Type B pancreatic cell (in vitro differentiated cells): ENCODE measurements at regions not wholly inside any gene's neighbourhood (a gene's known extent, or its start where the extent isn't known, plus 50 kb on each side); places are given as distances from the start of the nearest gene placed in this dataset.

Experiments used
- DNase-seq: peaks from one replicate; pipeline ENCODE4 v3.0.0; 2021; ENCODE audit warnings: mixed read lengths; ENCODE audit not compliant: unreplicated experiment; ENCODE audit errors: extremely low spot score
- H3K27ac Mint-ChIP-seq: 2 replicates; pipeline ENCODE4 v1.8.0; 2021; ENCODE audit warnings: mild to moderate bottlenecking, mixed read lengths
- H3K27me3 Mint-ChIP-seq: 2 replicates; pipeline ENCODE4 v1.8.0; 2021; ENCODE audit warnings: mixed read lengths
- H3K36me3 Mint-ChIP-seq: 2 replicates; pipeline ENCODE4 v1.8.0; 2021; ENCODE audit warnings: mixed read lengths
- H3K4me1 Mint-ChIP-seq: one replicate; pipeline ENCODE4 v1.8.0; 2021; ENCODE audit warnings: mixed read lengths; ENCODE audit not compliant: unreplicated experiment
- H3K4me3 Mint-ChIP-seq: 2 replicates; pipeline ENCODE4 v1.8.0; 2021; ENCODE audit warnings: mild to moderate bottlenecking, mixed read lengths
- H3K9me3 Mint-ChIP-seq: 2 replicates; pipeline ENCODE4 v1.8.0; 2021; ENCODE audit warnings: mixed read lengths
- TF ChIP-seq, protein P1 (sequence below): fragments of 200-600 bp; sonication (generic); conservative IDR thresholded peaks from 2 replicates; pipeline ENCODE4 v1.5.0; 2021; ENCODE audit warnings: antibody characterized with exemption, mild to moderate bottlenecking

DNA sequence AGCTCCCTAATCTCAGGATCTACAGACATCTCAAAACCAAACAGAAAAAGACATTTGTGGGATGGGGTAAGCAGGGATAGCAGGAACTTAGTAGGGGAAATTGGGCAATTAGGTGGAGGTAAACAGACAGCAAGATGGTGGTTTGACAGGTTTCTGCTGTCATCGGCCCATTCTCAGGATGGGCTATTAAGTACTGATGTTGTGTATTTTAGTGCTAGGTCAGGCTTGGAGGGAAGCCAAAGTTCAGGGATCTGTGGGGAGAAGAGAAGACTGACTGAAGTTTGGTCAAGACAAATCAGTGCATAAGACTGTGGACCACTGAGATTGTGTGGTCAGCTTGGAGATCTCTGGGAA lies 96.8 kb upstream of the THUMPD2 start:
- Mint-ChIP-seq H3K27me3 (no peaks in the 10 kb centered on the region), H3K27ac (no peak overlapping the region), H3K4me3 (no peak overlapping the region), H3K4me1 (peaks cover 4% of the 10 kb centered on the region), H3K9me3 (peaks cover 5% of the 10 kb centered on the region), H3K36me3 (no peaks in the 10 kb centered on the region)
- no peak for DNase-seq
- TF ChIP-seq, protein P1, sequence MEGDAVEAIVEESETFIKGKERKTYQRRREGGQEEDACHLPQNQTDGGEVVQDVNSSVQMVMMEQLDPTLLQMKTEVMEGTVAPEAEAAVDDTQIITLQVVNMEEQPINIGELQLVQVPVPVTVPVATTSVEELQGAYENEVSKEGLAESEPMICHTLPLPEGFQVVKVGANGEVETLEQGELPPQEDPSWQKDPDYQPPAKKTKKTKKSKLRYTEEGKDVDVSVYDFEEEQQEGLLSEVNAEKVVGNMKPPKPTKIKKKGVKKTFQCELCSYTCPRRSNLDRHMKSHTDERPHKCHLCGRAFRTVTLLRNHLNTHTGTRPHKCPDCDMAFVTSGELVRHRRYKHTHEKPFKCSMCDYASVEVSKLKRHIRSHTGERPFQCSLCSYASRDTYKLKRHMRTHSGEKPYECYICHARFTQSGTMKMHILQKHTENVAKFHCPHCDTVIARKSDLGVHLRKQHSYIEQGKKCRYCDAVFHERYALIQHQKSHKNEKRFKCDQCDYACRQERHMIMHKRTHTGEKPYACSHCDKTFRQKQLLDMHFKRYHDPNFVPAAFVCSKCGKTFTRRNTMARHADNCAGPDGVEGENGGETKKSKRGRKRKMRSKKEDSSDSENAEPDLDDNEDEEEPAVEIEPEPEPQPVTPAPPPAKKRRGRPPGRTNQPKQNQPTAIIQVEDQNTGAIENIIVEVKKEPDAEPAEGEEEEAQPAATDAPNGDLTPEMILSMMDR, result no peak

DNA sequence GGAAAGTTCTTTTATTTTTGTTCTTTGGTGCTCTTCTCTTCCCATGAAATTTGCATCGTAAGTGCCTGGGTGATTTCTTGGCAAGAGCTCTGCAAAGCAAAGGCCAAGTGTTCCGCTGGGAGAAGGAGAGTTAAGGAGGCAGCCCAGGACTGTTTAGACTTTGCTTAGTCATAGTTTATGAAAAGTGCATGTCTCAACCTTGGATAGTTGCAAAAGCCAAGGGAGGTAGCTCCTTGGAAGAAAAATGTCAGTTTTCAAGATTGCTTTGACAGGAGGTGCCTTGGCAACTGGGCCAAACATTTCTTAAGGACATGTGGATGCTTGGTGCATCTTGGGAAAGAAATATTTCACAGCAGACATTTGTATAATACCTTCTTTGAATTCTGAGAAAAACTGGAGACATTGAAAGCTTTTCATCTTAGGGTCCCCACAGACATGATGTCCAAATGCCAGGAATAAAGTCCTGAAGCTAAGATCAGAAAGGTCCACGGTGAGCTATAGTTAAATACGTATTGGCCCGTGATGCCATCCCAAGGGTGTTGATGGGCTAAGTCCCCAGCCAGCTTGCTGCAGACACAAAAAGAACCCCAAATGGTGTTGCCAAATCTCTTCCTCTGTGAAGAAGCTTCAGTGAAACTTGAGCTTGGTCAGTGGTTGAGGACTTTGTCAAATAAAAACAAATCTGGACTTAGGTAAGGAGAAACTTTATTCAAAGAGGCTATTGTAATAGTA lies 96.3 kb upstream of the THUMPD2 start:
- DNase-seq, result no peak
- H3K36me3 Mint-ChIP-seq, result no peaks in the 10 kb centered on the region
- peaks cover 4% of the 10 kb centered on the region for H3K4me1 Mint-ChIP-seq
- no peak overlapping the region for H3K27ac Mint-ChIP-seq
- H3K9me3 Mint-ChIP-seq, result peaks cover 5% of the 10 kb centered on the region
- TF ChIP-seq, protein P1, result no peak
- peaks cover 5% of the 10 kb centered on the region for H3K27me3 Mint-ChIP-seq
- H3K4me3 Mint-ChIP-seq, result no peak overlapping the region

DNA sequence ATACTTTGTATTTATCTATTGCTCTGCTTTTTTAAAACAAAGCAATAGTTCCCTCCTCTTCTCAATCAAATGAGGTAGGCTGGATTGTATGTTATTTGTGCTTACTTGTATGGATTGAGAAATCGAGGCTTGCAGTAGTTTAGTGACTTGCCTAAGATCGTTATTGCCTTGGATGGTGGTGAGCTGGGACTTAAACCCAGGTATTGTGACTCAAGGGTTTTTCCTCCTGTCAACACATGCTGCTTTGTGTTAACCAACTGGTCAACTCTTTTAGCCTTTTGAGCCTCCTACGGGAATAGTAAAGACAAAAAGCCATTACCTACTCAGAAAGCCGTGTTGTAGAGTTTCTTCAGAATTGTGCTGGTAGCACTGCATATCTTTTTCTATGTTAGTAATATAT lies 95.2 kb upstream of the THUMPD2 start:
- H3K4me1 Mint-ChIP-seq, result peaks cover 4% of the 10 kb centered on the region
- H3K27ac Mint-ChIP-seq, result no peak overlapping the region
- H3K36me3 Mint-ChIP-seq, result no peaks in the 10 kb centered on the region
- no peak for DNase-seq
- H3K27me3 Mint-ChIP-seq, result peaks cover 8% of the 10 kb centered on the region
- no peak overlapping the region for H3K4me3 Mint-ChIP-seq
- peaks cover 5% of the 10 kb centered on the region for H3K9me3 Mint-ChIP-seq
- TF ChIP-seq, protein P1, result no peak

DNA sequence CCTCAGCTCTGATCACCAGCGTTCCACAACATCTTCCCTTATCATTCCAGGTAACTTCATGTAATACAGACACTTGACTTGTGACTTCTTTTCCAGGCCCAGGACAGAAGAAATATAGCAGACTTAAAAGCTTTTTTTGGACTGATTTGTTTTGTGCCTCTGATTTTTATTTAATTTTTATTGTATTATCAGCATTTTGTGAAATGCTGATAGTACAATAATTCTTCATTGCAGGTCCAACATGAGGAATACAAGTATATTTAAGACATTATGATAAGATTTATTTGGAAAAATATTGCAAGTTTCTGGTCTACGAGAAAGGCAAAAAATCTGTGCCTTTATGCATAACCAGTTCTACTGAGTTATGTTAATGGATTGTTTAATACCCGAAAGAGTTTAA lies 94.5 kb upstream of the THUMPD2 start:
- no peak overlapping the region for H3K4me3 Mint-ChIP-seq
- no peaks in the 10 kb centered on the region for H3K36me3 Mint-ChIP-seq
- DNase-seq, result no peak
- peaks cover 5% of the 10 kb centered on the region for H3K9me3 Mint-ChIP-seq
- peaks cover 4% of the 10 kb centered on the region for H3K4me1 Mint-ChIP-seq
- peaks cover 8% of the 10 kb centered on the region for H3K27me3 Mint-ChIP-seq
- TF ChIP-seq, protein P1, result no peak
- no peak overlapping the region for H3K27ac Mint-ChIP-seq

DNA sequence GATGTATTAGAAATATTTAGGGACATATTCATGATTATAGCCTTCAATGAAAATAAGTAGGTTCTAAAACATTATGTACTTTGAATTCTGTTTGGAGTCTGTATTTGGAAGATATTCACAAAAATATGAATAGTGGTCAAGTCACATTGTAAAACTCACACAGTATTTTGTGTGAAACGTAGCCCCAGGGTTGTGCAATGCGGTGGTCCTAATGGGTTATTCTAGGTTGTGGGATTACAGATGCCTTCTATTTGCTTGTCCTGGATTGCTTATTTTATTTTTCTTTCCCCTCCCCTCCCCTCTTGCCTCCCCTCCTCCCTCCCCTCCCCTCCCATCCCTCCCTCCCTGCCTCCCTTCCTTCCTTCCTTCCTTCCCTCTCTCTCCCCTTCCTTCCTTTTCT lies 93.7 kb upstream of the THUMPD2 start:
- no peak for DNase-seq
- peaks cover 4% of the 10 kb centered on the region for H3K4me1 Mint-ChIP-seq
- peaks cover 5% of the 10 kb centered on the region for H3K9me3 Mint-ChIP-seq
- H3K4me3 Mint-ChIP-seq, result no peak overlapping the region
- no peaks in the 10 kb centered on the region for H3K36me3 Mint-ChIP-seq
- no peak overlapping the region for H3K27ac Mint-ChIP-seq
- peaks cover 8% of the 10 kb centered on the region for H3K27me3 Mint-ChIP-seq
- TF ChIP-seq, protein P1, result no peak

DNA sequence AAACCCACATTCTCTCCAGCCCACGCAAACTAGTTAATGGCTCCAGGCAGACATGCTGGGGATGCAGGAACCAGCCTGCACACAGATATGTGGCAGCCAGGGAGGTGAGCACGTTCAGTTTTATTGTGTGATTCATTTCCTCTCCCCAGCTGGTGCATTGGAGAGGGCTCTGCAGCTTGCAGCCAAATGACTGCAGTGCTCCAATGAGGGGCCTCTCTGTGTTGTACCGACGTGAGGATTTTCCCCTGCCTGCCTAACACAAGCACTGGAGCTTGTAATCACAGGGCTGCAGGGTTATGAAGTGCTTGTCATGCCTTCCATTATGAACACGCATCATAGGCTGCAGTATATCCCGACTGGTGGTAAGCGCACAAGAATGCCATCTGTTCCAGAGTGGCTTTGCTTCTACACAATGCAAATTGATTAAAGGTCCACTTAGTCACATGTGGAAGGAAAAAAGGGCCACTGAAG lies 92.3 kb upstream of the THUMPD2 start:
- no peak overlapping the region for H3K4me3 Mint-ChIP-seq

More for the DNA sequence above, 92.3 kb upstream of the THUMPD2 start:
- no peak overlapping the region for H3K27ac Mint-ChIP-seq
- H3K4me1 Mint-ChIP-seq, result peaks cover 4% of the 10 kb centered on the region
- no peaks in the 10 kb centered on the region for H3K9me3 Mint-ChIP-seq
- H3K27me3 Mint-ChIP-seq, result peaks cover 8% of the 10 kb centered on the region
- no peak for DNase-seq
- TF ChIP-seq, protein P1, result no peak
- H3K36me3 Mint-ChIP-seq, result no peaks in the 10 kb centered on the region
